GM19328 (cell line): ENCODE measurements at regions not wholly inside any gene's neighbourhood (a gene's known extent, or its start where the extent isn't known, plus 50 kb on each side); places are given as distances from the start of the nearest gene placed in this dataset.
"Not testable (repeated sequence)": the region's sequence is repeated elsewhere in the genome, so short reads cannot be mapped to it uniquely, and the experiment has no call there.

Experiments used
- ATAC-seq: cut with Tn5 transposase; IDR thresholded peaks from one replicate; pipeline ENCODE4 v1.9.1; 2021; ENCODE audit warnings: mild to moderate bottlenecking, moderate library complexity; ENCODE audit not compliant: unreplicated experiment

DNA sequence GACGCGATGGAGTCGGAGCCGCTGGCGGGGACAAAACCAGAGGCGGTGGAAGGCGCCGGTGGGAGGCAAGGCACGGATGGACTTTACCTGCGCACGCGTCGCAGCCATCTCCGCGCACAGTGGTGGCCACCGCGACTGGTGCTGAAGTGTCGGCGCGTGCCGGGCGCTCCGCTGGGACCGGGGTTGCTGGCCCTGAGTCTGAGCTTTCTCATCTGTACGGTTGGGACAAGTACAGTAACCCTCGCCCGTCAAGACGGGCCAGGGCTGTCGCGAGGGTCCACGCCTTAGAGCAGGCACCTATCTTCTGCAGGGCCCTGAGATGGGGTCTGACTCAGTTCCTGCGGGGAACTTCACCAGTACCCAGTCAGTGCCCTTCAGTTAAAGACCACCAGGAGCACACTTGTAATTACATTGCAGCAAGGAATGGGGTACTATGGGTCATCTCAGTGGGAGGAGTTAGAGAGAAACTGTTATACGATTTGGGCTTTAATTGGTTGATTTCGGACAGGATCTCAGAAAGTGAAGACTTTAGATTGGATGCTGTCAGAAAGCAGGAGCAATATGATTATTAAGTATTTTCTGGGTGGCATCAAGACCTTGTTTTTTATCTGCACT is 385.6 kb downstream of the SPATA31A6 start:
- not testable (repeated sequence) for ATAC-seq

DNA sequence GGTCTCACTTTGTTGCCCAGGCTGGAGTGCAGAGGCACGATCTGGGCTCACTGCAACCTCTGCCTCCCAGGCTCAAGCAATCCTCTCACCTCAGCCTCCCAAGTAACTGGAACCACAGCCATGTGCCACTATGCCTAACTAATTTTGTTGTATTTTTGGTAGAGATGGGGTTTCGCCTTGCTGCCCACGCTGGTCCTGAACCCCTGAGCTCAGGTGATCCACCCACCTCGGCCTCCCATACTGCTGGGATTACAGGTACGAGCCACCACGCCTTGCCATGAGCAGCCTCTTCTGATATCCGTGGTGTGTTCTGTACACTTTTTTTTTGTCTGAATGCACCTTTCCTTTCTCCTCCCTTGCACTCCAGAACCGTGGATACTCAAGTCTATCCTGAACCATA is 394.4 kb downstream of the SPATA31A6 start:
- not testable (repeated sequence) for ATAC-seq
